Caki2 (cell line): ENCODE measurements at regions not wholly inside any gene's neighbourhood (a gene's known extent, or its start where the extent isn't known, plus 50 kb on each side); places are given as distances from the start of the nearest gene placed in this dataset.
A peak's percentile ranks its signal among the peaks of the same experiment; 100 is the strongest.

Experiments
- DNase-seq: peaks from one replicate; pipeline ENCODE4 v3.0.0-alpha.2; 2015; ENCODE audit warnings: low read depth
- in situ Hi-C: cut with HindIII; loops from 2 replicates; pipeline ENCODE4 v1.10.0; 2016; ENCODE audit warnings: low sequenced_read_pairs, low pct_unique_long_range_greater_than_20kb, mixed read lengths

DNA sequence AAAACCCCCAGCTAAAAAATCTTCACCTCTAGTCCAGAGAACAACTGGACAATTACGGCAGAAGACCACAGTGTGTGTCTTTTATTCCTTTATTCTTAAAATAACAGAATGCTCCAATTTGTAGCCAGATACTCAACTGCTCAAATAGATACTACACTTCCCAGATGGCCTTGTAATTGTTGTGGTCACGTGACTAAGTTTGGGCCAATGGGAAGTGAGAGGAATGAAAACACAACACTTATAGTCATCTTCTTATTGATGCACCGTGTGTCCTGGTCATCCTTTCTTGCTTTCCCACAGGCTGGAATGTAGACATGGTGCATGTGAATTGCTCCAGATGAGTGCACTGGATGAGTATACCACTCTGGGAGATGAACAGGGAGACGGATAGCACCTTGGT lies 145.1 kb downstream of the CDC42EP3 start:
- DNase-seq: peak; percentile 47
- in situ Hi-C loops: no loop called here

DNA sequence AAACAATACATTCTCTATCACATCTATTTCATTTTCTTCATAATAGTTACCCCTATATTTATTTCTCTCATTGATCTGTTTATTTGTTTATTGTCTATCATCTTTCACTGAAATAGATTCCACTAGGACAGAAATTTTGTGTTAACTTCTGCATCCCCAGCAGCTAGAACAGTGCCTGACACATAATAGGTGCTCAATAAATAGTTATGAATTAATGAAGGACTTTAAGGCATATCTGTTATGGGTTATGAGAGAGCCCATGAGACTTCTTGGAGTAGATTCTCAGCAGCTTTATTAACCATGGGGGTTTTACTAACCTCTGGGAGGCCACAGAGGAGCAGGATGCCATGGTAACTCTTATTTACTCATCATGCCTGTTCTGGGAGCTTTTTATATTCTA lies 144.6 kb downstream of the CDC42EP3 start:
- no peak for DNase-seq
- in situ Hi-C loops: no loop called here

DNA sequence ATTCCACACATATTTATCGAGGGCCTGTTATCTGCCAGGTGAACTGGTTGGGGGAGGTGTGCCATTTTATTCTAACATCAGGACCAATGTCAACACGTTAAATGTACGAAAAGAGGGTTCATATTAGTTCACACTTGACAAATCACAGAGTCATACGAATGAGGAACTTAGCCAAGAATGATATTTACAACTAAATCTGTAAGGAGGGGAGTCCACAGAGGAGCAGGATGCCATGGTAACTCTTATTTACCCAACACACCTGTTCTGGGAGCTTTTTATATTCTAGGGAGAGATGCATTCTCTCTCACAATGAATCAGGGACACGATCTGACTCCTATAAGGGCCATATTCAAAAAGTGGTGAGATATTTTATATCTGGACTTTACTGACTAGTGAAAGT lies 144.1 kb downstream of the CDC42EP3 start:
- in situ Hi-C loops: no loop called here
- DNase-seq: no peak

DNA sequence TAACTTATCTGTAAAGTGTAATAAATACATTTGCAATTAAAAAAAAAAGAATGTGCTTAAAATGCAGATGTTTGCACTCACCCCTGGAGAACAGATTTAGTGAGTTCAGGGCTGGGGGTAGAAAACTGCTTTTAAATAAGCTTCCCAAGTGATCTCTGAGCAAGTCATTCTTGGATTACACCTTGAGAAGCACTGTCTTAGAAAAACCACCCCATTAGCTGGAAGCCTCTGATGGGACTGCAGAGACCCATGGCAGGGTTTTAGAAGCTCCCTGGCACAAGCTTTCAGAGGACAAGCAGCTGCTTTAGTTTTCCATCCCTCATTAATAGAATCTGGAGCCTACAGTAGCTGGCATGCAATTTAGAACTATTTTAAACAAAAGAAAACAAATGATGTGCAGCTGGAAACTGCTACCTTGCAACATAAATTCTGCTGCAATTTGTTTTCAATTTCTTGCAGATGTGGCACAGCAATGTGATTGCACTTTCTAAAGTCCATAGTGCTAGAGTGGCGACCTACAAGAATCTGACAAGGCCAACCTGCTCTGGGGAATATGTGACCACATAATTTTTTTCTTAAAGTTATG lies 141.5 kb downstream of the CDC42EP3 start:
- in situ Hi-C loops: no loop called here
- no peak for DNase-seq

DNA sequence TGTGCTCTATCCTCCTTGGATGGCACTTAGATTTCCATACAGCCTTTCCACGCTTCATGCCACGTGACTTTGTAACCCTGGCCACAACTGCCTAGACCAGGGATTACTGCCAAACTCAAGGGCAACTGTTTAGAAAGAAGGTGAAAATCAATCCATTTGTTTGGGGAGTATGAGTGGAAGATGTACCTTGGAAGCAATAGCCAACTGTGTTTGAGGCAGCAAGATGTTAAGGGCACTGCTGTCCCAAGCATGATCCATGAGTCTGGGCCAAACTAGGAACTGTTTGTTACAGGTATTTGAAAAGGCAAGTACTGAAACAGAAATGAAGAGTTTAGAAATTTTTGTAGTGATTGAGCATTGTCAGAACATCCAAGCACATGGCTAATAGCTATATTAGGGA lies 138.9 kb downstream of the CDC42EP3 start:
- DNase-seq: no peak
- in situ Hi-C loops: no loop called here

DNA sequence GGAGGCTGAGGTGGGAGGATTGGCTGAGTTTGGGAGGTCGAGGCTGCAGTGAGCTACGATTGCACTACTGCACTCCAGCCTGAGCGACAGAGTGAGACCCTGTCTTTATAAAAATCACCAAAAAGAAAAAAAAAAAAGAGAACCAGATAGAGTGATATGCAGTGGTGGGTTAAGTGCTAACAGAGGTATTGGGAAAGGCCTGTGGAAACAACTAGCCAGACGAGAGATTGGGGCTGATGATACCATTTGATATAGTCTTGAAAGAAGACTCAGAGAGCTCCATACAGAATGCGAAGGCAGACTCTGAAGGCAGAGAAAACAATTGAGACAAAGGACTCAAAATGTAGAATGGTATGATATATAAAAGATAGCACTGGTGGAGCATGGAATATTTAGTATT lies 134.1 kb downstream of the CDC42EP3 start:
- in situ Hi-C loops: no loop called here

DNA sequence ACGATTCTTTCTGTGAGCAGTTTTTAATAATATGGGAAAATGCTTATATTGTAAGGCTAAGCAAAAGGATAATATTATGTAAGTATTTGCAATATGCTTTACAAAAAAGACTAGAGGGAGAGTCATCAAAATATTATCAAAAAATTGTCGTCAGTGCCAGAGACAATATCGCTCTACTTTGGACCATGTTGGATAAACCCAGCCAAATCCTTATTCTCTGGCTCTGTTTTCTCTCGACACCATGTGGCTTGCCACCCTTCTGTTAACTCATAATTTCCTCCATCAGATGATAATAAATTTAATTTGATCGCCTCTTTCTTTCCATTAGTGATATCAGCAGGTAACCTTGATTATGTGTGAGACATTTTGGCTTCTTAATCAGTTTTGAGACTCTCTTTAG lies 129.9 kb downstream of the CDC42EP3 start:
- in situ Hi-C loops: no loop called here
- no peak for DNase-seq

More for the DNA sequence above, 134.1 kb downstream of the CDC42EP3 start:
- DNase-seq: no peak

DNA sequence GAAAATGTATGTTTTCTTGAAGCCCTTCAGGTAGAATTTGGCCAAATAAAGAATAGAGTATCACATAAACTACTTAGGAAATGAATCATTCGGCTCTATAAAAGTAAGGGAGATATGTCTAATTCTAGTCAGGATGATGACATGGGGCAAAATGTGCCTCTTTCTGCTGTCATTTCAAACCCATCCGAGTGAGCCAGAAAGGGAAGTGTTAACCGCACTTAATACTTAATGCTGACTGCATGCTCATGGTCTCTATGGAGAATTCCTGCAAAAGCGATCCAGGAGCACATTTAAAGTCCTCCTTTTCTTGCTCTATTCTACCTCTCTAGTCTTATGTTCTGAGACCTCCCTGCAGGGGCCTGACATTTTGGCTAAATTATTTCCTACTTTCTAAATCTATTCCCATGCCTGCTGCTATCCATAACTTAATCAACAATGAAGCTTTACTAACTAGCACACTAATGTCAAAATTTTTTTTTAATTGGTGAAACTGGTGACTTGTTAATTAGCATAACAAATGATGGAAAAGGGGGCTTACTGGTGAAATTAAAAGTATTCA lies 127.4 kb downstream of the CDC42EP3 start:
- in situ Hi-C loops: no loop called here
- no peak for DNase-seq

DNA sequence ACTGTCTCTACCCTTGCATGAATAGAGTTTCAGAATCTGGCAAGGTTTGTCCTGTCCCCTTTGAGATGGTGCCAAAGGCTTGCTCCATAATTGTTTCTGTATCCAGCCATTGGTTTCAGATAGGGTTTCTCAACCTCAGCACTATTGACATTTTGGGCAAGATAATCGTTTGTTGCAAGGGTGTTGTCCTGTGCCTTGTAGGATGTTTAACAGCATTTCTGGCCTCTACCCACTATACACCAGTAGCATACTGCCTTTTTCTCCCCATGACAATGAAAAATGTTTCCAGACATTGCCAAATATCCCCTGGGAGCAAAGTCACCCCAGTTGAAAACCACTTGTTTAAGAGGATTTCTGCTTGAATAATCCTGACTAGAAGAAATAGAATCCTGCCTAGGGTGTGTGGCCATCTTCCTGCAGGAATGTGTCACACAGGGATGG lies 126.8 kb downstream of the CDC42EP3 start:
- no peak for DNase-seq
- in situ Hi-C loops: no loop called here

DNA sequence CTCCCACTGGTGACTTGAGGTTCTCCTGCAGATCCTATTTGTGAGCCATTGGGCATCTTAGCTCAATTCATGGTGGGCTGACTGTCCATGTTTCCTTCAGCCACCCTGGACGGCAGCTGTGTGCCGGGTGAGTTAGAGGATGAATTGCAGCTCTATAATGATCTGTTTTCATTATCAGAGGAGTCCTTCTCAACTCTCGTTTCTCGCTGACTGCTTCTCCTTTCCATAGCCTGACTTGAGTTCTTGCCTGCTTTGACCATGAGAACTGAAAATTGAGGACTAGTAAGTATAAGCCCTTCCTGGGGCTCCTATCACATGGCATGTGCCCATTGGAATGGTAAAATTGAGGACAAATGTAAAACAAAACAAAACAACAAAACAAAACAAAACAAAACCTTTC lies 121.8 kb downstream of the CDC42EP3 start:
- no peak for DNase-seq
- in situ Hi-C loops: no loop called here

DNA sequence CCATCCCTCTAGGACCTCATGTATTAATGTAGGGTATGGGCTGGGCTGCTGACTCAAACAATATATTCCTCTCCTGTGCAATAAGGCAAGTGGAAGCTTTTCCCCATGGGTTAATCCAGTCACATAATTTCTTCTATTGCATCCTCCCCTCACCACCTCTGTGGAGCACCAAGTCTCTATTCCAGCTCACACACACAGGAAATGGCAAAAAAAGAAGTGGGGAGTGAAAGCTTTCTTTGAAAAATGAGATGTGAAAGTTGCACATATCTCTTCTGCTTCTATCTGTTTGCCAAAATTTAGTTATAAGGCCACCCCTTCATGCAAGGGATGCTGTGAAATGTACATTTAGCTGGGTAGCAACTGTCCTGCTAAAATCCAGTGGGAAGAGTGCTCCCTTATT lies 121.3 kb downstream of the CDC42EP3 start:
- DNase-seq: no peak
- in situ Hi-C loops: no loop called here

DNA sequence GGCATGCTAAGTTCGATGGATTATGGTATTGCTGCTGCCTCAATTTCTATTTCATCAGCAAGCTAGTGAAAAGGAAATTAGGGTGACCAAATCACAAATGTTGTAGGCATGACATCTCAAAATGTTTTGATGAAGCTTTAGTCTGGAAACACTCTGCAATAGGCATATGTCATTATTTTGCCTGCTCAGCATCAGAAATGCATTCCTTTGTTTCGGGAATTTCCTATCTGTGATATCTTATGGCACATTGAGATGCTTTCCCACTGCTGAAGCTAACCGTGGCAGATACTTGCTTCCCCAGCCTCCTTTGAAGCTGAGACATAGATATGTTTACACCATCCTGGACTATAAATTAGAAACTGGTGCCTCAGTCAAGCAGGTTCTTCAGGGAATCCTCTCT lies 119.7 kb downstream of the CDC42EP3 start:
- in situ Hi-C loops: no loop called here
- no peak for DNase-seq

DNA sequence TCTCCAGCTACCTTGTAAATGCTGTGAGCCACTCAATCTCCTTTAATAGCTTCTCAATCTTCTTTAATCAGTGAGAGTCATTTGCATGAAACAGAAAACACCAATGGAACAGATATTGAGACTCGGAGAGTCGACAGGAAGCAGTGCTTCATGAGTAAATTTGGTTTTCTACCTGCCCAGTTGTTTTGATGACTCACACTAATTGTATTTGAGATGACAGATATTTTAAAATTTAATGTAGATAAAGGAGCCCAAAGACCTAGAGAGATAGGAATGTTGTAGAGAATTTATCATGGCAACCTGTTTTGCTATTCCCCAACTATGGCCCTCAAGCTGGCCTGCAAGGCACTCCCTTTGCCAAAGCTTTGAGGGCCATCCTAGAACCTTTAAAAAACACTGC lies 119.1 kb downstream of the CDC42EP3 start:
- in situ Hi-C loops: no loop called here
- no peak for DNase-seq

DNA sequence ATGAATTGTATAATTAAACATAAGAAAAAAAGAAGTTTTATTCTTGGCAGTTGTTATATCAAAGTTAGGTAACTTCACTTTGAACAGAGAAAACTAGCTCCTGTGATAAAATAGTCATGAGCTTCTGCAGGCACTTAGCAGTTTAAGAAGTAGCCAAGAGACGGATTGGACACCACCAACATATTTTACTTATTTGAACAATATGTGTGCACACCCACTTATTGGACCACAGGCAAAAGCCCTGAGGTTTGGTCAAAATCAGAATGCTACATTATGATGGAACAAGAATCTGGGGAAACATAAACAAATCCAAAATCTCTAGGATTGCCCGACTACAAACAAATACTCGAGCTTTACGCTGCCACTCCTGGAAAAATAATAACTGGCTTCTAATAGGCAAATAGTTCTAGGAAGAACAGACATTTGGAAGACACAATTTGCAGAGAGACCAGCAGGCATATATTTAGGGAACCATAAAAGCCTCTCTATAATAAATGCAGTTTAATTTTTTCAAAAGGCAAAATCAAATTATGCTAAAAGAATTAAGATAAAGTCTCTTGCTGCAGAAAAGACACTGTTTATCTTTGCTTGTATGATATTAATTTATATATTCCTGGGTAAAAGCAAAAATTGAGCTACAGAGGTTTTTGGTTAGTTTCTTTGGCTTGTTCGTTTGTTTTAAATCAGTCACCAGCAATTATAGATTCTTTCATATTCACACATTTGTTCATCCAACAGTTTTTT lies 117.9 kb downstream of the CDC42EP3 start:
- DNase-seq: no peak
- in situ Hi-C loops: no loop called here

DNA sequence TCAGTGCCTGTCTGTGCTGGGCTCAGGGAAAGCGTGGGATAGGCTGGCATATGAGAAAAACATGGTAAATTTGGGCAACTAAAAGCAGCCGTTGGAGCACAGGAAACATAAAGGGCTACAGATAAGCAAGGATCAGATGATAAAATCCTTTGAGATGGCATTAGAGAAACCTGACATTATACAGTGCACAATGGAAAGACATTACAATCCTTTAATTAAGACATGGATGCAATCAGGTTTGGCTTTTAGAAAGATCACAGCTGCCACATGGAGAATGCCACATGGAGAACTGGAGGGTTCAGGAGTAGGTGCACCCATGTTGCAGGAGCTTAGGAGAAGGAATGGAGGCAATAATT lies 117.3 kb downstream of the CDC42EP3 start:
- in situ Hi-C loops: no loop called here
- no peak for DNase-seq

DNA sequence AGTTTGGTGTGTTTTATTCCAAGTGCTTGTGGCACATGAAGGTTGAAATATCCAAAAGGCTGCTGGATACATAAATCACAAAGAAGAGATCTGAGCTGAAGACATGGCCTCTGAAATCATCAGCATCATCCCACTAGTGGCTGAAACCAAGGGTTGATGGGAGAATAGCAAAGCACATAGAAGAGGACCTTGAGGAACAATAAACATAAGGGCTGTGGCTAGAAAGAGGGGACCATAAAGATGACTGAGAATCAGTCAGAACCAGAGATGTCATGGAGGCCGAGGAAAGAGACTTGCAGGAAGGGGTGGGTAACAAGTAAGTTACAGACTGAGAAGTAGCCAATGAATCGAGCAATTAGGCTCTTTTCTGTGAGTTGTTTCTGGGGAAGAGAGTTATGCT lies 116.8 kb downstream of the CDC42EP3 start:
- no peak for DNase-seq
- in situ Hi-C loops: no loop called here

DNA sequence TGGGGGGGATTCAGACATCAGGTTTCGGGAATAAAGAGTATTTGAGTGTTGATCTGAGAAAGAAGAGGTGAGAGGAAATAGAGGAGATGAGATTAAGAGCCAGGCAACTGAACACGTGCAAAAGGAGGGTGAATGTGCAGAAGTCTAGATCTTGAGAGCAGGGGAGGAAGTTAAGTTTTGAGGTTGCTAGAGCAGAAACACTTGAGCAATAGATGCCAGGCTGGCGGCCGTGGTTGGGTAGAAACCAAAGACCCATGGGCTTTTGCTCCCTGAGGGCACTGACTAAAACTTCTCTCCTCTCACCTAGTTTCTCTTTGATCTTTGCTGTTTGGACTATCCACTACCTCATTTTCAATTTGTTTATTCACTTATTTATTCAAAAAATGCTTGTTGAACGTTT lies 116.0 kb downstream of the CDC42EP3 start:
- in situ Hi-C loops: no loop called here
- no peak for DNase-seq

DNA sequence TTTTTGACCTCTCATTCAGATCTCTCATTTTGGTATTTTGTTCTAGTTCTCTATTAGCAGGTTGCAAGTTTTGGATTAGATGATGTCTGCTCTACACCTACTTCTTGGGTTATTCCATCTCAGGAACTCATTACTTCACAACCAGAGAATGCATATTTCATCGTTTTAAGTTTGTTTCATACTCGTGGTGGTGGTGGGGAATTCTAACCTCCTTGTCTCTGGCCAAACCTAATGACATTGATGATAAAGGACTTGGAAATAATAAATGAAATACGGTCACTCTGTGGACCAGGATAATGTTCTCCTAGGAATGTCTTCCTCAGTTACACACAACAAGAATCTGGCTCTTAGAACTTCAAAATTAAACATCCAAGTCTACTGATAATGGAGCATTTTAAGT lies 115.2 kb downstream of the CDC42EP3 start:
- no peak for DNase-seq
- in situ Hi-C loops: no loop called here

DNA sequence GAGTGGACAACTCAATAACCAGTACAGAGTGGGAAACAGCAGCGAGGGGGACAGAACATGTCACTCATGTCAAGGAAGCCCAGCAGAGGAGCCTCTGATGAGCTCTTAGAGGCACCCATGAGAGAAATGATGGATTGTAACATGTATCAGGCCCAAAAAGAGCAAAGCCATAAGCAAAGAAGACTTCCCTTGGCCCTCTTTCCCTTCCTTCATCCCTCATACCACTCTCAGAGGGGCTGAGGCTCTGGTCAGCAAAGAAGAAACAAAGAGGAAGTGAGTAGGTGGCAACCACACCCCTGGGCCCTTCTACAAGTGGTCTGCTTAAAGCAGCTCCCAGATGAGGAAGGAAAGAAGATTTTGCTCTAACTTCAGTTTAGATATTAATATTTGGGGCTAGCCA lies 112.8 kb downstream of the CDC42EP3 start:
- DNase-seq: no peak
- in situ Hi-C loops: no loop called here

DNA sequence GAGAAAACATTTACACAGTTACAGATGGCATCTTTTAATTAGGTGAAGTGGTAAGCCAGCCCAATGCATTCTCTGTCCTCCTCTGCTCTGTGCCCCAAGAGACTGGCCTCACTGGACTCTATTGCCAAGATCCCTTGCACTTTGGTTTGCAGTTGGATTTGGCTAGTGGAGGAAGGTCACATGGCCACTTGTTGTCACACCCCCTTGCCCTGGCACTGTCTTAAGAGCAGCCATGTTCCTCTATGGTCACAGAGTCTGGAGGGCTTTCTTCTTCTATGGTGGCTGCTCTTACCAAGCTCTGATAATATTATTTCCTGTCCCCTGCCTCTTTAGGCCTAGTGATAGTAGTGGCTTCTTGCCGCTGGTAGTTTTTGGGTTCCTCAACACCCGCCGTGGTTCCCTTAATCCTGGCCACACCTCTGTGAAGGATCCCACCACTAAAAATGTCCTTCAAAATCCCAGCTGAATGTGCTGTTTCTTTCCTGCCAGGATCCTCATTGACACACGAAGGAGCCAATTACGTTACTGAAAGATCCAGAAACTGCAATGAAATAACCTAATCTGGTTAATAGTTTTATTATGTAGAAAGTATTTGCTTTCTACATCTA lies 111.1 kb downstream of the CDC42EP3 start:
- in situ Hi-C loops: no loop called here
- DNase-seq: no peak
